GM03348 (cell line): ENCODE measurements at regions not wholly inside any gene's neighbourhood (a gene's known extent, or its start where the extent isn't known, plus 50 kb on each side); places are given as distances from the start of the nearest gene placed in this dataset.

ENCODE experiments used
- DNase-seq: peaks from one replicate; pipeline ENCODE4 v3.0.0; 2012; ENCODE audit warnings: low spot score

GRCh38 chr20:10990625-10991382 lies 317.0 kb upstream of the JAG1 start:
- DNase-seq = no peak

- DNase-seq = no peak
These were observed 318.9 kb upstream of the JAG1 start for GRCh38 chr20:10992731-10993130.

DNA sequence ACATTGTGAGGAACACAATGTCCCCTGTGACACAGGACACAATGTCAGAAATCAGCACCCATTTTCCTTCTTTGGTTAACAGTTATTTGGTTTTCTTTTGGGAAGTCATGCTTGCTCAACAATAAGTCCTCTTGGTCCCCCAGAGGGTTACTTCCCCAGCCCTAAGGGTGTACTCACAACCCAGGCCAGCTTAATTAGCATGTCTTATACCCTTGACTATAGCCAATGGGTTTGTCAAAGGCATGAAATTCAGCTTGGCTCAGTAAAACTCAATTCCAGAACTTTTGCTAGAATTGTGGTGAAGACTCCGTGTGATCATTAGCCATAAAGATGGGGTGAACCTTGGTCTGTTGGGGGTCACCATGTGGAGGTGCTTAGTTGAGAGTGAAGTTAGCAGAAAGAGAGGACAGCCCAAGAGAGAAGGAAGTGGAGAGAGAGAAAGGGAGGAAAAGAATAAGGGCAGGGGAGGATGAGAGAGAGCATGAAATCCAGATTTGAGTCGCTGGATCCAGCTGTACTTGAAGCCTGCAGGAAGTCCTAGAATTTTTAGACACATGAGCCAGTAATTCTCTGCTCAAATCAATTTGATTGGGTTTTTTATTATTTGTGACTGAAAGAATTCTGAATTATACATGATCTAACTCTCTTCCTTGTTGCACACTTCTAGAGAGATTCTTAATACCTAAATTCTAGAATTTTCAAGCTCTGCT lies 321.3 kb upstream of the JAG1 start:
- DNase-seq = no peak

DNA sequence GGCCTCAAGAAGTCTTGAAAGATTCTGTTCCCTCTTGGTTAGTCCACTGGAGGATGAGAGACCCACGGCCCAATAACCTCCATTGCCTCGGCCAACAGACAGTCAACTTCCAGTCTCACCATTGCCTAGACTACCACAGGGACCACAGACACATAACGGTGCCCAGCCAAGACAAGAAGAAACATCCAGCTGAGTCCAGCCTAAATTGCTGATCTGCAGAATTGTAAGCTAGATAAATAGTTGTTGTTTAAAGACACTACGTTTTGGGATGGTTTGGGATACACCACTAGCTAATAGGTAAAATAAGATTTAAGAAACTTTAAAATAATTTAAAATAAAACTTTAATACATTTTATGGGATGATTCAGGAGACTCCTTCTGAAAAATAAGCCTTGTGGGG lies 324.7 kb upstream of the JAG1 start:
- DNase-seq = no peak

- no peak for DNase-seq
These were observed 326.6 kb upstream of the JAG1 start for GRCh38 chr20:11000416-11000815.

- DNase-seq = no peak
These were observed 327.5 kb upstream of the JAG1 start for GRCh38 chr20:11001302-11001701.

- DNase-seq = peak; percentile 25
These were observed 328.2 kb upstream of the JAG1 start for GRCh38 chr20:11001764-11002540.

GRCh38 chr20:11003341-11003740 lies 329.5 kb upstream of the JAG1 start:
- DNase-seq = no peak

DNA sequence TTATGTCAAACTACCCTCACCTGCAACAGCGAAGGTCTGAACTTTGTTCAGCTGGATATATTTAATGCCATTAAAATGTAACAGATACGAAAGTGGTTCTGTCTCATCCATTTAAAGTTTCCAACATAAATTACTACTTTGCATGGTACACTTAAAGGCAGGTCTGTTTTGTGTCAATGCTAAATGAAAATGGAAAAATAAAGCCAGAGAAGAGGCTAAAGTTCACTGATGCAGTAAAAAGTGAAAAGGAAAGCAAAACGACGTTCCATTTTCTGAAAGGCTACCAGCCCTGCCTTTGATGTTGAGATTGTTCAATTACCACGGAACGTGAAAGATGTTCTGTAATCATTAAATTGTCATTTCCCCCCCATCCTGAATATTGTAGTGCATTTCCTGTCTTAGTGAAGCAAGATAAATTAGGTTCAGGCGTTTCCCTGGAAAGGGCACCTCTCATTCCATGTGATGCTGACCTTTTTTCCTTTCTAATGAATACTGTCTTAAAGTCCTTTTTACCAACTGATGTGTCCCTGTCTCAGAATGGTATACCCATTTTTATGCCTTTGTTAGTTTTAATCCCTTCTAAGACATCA lies 334.7 kb upstream of the JAG1 start:
- DNase-seq = no peak

- DNase-seq = no peak
These were observed 337.9 kb upstream of the JAG1 start for GRCh38 chr20:11011653-11012052.

GRCh38 chr20:11012975-11013374 lies 339.2 kb upstream of the JAG1 start:
- DNase-seq = peak; percentile 14

GRCh38 chr20:11013801-11014200 lies 340.0 kb upstream of the JAG1 start:
- no peak for DNase-seq

- no peak for DNase-seq
These were observed 341.6 kb upstream of the JAG1 start for GRCh38 chr20:11015440-11015839.

DNA sequence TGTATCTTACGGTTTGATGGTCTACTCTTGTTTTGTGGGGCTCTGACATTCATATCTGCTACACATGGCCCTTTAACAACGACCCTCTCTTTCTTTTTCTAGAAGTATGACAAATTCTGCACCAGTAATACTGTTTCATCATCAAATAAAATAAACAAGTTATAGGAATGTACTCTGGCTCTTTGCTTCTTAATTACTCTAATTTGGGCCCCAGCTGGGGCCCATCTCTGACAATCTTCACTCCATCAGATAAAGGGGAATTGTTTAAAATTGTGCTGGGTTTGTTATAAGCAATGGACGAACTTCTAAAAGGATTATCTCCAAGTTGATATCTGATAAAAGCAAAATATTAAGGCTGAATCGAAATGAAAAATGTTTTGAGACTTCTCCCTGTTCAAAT lies 343.6 kb upstream of the JAG1 start:
- DNase-seq = no peak

- DNase-seq = no peak
These were observed 344.9 kb upstream of the JAG1 start for GRCh38 chr20:11018668-11019170.

DNA sequence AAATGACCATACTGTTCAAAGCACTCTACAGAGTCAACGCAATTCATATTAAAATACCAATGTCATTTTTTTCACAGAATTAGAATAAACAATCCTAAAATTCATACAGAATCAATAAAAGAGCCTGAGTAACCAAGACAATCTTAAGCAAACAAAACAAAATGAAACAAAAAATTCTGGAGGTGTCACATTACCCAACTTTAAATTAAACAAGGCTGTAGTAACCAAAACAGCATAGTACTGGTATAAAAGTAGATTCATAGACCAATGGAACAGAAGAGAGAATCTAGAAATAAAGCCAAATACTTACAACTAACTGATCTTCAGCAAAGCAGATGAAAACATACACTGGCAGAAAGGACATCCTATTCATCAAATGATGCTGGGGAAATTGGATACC lies 346.9 kb upstream of the JAG1 start:
- DNase-seq = no peak

DNA sequence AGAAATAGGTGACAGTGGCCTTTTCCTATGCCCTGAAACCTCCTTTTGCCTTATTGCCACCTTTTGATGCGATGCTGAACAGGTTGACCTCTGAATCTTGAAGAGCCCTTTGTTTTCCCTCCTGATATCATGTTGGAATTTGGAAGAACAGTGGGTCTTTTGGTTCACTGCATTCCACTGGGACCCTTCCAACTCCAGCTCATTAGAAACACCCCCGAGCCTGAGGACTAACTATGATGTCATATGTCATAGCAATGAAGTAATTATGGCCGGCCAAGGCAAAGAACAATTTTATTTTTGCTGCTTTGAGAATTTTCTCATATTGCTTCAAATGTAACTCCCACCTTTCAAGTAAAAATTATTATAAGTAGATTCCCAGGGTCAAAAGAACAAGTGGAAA lies 353.4 kb upstream of the JAG1 start:
- no peak for DNase-seq

DNA sequence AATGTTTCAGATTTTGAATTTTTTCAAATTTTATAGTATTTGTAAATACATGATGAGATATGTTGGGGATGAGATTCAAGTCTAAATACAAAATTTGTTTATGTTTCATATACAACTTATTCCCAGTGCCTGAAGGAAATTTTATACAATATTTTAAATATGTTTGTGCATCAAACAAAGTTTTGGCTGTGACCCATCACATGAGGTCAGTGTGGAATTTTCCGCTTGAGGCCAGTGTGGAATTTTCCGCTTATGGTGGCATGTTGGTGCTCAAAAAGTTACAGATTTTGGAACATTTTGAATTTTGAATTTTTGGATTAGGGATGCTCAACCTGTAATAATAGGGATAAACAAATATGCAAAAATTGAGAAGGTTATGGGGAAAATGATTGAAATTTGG lies 356.6 kb upstream of the JAG1 start:
- no peak for DNase-seq

- no peak for DNase-seq
These were observed 357.5 kb upstream of the JAG1 start for GRCh38 chr20:11031300-11031699.

- no peak for DNase-seq
These were observed 358.8 kb upstream of the JAG1 start for GRCh38 chr20:11032611-11033010.

DNA sequence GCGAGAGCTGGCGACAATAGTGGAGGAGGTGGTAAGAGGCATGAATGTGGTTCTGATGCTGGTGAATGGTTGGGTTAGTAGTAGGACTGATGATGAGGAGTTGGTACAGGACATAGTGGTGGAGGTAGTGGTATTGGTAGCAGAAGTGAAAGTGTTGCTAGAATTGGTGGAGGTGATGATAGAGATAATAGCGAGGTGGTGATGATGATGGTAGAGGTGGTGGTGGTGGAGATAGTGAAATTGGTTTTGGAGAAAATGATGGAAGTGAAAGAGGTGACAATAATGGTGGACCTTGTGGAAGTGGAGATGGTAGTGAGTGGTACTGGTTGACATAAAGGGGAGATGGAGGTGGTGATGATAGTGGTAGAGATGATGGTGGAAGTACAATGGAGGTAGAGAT lies 360.2 kb upstream of the JAG1 start:
- no peak for DNase-seq

- no peak for DNase-seq
These were observed 361.4 kb upstream of the JAG1 start for GRCh38 chr20:11035211-11035610.
